ENCODE measurements at regions not wholly inside any gene's neighbourhood (a gene's known extent, or its start where the extent isn't known, plus 50 kb on each side); places are given as distances from the start of the nearest gene placed in this dataset.
"Not testable (repeated sequence)": the region's sequence is repeated elsewhere in the genome, so short reads cannot be mapped to it uniquely, and the experiment has no call there.

DNA sequence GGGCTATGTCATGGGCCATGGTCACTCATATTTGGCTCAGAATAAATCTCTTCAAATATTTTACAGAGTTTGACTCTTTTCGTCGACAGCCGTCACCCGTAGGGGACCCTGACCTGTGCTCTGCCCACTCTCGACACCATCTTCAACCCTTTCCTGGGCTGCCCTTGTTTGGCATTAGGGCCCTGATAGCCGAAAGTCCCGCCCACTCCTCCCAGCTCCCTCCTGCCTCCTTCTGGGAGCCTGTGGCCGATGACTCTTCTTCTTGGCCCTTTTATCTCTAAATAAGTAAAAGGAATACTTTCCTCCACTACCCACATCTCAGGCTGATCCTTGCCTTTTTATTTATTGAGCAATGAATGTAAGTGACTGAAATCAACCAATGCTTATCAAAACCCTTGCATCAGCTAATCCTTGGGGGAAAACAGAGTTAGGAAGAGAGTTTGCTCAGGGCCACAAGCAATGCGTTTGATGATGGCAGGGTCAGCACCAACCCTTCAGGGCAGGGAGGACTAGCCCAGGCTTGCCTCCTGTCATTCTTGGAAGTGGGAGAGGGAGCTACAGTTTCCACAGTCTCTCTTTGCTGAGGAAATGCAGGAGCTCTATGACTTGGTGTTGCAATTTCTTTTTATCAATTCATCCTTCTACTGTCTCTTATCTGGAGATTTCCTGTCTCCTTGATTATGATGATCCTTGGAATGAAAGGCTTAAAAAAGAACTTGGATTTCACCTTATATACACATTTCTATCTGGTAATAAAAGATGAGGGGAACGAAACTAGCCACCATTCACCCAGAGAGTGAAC is 218.2 kb upstream of the PODXL start:
- DNase-seq = no peak

DNA sequence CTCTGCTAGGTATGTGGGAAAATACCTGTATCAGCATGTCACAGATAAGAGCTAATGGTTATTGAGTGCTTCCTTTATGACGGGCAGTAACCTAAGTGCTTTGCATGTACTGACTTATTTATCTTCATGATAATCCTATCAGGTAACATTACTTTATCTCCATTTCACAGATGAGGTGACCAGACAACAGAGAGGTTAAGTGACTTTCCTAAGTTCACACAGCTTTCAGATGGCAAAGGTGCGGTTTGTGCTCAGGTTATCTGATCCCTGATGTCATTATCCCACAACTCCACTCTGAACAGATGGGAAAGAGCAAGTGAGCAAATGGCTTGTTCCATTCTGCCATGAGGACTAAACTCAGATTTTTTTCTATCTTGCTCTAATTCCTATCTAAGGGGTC is 217.0 kb upstream of the PODXL start:
- DNase-seq = no peak

DNA sequence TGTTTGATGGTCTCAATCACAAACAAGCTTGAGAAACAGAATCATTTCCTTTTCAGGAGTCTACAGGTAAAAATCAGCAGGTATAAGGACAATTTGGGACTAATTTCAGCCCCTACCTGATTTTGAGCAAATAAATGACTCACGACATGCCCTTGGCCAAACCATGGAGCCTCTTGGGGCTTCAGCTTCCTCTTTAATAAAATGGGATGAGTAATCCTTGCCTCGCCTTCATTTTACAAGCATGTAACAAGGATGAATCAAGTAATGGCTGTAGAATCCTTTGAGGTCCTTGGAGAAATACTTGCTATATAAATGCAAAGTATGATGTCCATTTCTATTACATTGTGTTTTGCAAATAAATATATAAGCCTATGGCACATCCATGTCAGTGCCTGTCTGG is 212.8 kb upstream of the PODXL start:
- DNase-seq = no peak

DNA sequence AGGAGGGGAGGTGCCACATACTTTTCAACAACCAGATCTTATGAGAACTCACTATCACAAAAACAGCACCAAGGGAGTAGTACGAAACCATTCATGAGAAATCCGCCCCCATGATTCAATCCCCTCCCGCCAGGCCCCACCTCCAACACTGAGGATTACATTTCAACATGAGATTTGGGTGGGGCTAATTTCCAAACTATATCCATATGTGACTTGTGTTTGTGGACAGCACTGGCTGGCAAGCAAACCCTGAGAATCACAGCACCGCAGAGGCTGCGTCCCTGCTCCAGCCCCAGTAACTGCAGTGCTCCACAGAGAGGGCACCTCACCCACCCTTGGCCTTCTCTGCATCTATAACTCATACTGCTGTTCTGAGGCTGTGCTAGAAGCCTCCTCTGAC is 211.2 kb upstream of the PODXL start:
- no peak for DNase-seq

DNA sequence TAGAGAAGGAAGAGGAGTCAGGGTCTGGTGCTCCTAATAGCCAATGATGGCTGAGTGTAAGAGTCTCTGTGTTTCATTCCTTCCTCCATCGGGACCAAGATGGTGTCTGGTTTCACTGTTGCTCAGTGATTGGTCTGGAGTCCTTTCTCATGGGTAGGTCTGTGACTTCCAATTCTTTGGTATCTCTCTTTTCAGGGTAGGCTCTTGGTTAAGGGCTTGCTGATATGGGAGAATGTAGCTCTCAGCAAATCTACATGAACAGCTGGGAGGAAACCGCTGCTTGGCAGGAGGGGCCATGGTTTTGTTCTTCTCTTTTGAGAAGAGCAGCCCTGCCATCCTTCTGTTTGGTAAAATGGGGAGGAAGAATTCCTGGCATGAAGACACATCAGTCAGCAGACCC is 209.1 kb upstream of the PODXL start:
- no peak for DNase-seq

DNA sequence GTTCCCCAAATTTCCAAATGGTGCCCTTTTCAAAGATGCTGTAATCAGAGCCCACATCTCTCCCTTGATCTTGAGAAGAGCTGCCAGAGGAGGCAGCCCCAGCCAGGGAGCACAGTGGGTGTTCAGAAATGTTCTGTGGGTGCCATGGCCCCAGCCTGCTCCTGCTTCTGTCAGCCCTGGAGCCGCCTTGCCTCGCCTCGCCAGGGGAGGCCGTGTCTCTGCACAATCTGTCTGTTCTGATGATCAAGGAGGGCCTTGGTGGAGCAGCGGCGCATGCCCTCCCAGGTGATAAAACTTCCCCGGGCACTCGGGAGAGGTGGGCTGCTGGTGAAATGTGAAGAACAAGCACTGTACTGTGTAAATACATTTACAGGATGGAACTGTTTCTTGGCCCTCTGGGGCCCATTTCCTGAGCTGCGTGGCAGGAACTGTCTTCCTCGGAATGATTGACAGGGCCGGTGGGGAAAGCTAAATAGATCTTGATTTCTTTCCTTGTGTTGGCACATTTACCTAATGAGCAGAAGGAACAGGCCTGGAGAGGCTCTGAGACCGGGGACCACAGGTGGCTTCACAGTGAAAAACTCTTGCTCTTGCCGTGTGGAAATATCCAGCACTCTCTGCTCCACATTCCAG is 207.8 kb upstream of the PODXL start:
- no peak for DNase-seq

DNA sequence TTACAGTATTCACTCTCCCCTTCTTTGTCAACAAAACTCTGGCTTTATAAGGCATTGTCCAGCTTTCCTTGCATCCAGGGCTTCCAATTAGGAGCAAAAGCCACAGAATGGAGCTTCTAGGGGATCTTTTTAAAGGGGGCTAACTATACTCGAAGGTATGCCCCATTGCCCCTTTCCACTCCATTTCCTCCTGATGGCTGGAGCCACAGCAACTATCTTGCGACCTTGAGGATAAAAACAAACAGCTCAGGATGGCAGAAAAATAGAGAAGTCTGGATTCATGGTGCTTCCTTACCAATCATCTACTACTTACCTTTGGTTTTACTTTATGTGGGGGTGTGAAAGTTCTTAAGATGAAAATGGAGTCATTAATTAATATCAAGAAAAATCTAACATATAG is 206.3 kb upstream of the PODXL start:
- no peak for DNase-seq

DNA sequence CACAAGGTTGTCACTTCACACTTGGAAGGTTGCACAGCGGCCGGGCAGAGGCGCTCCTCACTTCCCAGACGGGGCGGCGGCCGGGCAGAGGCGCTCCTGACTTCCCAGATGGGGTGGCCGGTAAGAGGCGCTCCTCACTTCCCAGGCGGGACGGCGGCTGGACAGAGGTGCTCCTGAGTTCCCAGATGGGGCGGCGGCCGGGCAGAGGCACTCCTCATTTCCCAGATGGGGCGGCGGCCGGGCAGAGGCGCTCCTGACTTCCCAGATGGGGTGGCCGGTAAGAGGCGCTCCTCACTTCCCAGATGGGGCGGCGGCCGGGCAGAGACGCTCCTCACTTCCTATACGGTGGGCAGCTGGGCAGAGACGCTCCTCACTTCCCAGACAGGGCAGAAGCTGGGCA is 199.4 kb upstream of the PODXL start:
- DNase-seq = not testable (repeated sequence)

DNA sequence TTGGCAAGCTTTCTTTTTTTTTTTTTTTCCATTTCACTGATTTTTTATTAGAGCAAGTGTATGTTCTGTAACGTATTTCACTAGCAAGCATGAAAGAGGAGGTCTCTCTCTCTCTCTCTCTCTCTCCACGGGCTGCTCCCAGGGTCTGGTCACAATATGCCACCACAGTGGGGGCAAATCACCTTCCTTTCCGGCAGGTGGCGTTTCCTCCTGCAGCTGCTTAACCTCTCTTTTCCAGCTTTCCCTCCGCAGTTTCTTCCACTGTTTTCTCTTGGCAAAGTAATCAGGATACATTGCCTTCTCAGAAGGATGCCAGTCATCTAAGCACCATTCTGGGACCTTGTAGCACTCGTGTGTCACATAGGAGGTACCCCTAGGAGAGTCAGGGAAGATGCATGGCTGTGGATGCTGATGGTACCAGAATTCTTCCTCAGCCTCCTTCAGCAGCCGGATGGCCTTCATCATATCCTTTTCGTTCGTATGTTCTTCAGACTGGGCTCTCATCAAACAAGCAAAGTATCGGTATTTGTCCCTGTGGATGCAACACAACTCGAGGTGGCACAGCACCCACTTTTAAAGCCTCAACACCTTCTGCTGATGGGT is 197.3 kb upstream of the PODXL start:
- no peak for DNase-seq

DNA sequence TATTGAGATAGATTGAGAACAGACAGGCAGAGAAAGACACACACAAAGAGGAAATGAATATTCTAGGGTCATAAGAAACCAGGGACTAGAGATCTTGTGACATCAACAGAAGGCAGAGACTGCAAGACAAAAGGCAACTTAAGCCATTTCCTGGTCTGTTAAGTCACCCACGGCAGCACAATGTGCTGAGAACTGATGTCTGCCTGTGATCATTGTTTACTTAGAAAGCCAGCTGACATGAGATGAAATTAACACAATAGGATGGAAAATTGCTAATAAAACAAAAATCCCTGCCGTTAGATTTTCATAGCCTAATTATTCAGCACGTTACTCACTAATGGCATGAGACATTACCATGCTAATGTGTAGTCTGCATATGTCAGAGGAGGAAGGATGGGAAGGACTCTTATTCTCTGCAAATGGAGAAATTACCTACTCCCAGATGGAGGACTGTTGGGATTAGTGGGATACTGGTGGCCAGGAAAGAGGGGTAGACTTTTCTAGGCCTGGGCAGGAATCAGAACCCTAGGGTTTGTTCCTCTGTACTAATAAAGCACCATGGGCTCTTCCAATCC is 191.3 kb upstream of the PODXL start:
- DNase-seq = no peak

DNA sequence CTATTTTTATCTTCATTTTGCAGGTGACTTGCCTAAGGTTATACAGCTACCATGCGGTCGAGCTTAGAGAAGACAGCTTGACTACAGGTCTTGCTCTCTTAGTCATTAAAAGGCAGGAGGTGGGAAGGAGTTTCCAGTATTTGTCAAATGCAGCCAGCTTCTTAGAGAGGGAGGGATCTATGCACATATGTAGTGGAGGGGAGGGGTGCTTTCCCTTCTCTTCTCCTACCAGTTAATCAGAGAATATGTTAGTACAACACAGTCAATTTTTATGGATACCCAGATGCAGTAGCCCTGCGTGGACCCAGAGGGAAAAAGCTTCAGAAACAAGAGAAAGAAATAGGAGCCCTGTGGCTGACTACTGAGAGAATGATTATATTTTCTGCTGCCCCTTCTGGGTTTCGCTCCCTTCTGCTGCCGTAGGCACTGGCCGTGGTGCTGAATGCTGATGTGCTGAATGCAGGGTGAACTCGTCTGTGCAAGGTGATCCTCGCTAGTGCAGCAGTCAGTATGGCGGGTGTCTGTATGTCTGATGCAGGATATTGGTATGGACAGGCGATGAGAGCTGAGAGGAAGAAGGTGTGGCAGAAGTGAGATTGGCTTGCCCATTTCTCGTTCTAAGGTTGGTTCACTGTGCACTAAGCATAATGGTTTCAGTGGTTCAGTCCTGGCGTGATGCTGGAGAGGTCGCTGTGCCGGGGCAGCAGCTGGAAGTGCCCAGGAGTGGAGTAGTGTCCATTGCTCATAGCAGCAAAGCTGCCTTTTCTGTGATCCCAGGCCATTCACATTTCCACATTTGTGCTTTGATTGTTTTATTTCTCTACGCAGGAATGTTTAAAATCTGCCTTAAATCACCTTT is 189.2 kb upstream of the PODXL start:
- DNase-seq = no peak

DNA sequence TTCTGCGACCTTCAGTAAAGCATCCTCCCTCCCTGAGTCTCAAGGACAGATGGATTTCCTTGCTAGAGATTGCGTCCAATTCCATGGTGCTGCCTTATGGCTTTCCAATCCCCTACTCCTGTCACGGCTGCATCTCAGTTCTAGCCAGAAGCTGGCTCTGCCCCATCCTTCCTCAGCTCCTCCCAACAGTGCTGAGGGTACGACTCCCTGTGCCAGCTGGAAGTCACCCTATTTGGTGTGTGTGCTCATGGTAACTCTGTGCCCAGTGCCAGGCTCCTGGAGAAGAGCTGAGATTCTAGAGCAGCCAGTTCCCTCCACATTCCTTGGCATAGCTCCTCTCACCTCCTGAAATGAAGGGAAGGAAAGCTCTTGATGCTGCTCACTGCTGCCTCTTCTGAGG is 185.0 kb upstream of the PODXL start:
- DNase-seq = no peak

DNA sequence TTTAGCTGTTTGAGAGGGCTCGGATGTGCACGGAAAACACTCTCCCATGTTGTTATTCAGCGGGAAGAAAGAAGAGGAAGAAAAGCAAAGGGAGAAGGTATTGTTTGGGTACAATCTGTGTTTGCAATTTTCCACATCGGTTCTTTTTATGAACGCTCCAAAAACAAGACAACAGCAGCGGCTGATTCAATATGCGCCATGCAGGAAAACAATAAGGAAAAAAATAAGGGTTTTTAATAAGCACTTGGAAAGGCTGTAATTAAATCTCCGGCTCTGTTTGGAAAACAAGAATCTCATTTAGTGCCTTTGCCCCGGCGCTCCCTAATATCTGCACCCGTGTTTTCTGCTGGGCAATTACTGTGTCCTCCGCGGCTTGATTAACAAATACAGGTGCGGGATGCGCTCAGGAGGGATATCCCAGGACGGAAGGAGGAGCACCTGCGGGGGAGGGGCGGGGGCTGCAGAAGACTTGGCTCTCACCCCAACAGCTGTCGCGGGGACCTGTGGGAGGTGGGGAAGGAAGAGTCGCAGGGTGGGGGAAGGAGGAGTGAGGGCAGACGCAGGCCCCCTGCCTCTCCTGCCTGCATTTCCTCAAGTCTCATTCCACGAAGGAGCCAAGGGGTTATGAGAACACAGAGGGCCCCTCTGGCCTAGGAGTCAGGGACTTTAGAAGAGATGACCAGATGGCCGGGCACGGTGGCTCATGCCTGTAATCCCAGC is 181.5 kb upstream of the PODXL start:
- DNase-seq = no peak

DNA sequence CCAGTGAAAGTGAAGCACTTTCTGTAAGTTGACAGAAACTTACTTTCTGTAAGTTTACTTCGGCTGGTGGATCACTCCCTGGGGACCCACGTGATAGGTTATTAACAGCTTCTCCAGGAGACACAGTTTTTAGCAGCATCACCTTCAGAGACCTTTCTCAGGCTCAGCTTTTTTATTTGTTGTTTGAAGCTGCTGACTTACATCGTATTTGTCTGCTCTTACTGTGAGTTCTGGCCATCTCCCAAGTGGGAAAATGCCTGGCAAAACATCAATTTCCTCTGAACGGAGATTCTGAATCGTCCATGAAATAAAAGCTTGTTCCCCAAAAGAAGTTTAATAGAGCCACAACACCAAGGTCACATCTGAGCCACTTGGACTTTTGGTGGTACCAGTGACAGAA is 178.7 kb upstream of the PODXL start:
- no peak for DNase-seq

DNA sequence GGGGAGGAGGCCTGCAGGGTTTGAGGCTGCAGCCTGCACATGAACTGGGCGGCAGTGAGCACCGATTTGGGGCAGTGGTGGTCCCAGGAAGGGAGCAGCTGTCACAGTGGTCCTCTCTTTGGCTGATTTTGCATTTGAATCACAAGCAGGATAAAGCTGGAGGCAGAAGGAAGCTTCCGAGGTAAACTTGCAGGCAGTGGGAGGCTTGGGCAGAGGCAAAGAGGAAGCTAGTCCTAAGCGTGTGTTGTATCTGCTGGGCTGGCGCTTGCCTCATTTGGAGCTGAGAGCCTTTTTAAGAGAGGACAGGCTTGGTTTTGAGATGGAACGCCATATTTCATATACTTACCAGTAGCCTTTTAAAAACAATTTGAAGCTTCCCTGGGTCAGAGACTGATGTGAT is 177.2 kb upstream of the PODXL start:
- no peak for DNase-seq

DNA sequence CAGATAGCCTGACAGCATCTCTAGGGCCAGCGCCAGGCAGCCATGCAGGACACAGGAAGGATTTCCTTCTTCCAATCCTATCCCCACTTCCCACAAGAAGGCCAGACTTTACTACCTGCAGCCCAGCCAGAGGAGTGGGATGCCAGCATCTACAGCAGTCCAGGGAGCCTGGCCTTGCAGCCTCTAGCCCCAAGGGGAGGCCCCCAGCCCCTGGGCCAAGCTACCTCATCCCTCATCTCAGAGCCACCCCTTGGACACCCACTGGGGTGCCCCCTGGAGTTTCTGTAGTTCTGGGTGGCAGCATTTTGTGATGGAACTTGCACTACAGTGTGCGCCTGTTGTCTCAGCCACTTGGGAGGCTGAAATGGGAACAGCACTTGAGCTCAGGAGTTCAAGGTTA is 170.8 kb upstream of the PODXL start:
- no peak for DNase-seq

DNA sequence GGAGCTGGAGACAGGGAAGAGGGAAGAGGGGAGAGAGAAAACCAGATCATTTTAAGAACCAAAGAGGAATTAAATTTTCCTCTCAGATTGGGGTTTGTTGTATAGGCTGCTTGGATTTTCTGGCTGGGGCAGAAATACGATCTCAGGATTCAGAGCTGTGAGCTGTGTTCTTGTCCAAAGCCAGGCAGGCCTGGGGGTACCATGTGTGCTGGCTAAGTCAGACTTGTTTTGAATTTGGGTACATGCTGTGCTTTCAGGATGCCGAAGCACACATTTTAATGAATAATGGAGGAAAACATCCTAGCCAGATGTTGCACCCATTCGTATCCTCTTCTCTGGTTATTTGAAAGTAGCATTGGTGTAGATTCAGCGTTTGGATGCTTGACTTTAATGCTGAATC is 170.3 kb upstream of the PODXL start:
- no peak for DNase-seq

DNA sequence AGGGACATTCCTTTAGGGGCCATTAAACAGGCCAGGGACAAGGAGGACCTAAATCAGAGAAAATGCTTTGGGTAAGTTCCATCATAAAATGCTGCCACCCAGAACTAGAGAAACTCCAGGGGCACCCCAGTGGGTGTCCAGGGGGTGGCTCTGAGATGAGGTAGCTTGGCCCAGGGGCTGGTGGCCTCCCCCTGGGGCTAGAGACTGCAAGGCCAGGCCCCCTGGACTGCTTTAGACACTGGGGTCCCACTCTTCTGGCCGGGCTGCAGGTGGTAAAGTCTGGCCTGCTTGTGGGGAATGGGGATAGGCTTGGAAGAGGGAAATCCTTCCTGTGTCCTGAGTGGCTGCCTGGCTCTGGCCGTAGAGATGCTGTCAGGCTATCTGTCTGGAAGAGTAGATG is 169.6 kb upstream of the PODXL start:
- DNase-seq = no peak

DNA sequence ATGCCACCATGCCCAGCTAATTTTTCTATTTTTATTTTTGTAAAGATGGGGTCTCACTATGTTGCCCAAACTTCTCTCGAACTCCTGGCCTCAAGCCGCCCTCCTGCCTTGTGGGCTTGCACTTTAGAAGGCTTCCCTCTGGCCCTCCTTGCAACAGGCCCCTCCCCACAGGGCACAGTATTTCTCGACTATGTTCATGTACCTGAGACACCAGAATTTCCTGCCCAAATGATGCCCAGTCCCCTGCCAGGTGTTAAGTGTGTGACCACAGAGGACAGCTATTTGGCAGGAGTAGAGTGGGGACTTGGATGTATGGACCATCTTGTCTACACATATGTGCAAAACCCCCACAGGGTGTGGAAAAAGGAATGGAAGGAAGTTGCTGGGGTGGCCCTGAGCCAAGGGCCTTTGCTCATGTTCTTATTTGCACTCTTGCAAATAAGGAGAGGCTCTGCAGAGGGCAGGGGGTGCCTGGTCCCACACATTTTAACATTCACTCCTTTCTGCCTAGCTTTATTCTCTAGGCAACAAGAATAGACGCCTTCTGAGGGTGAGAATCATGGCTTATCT is 168.4 kb upstream of the PODXL start:
- no peak for DNase-seq

DNA sequence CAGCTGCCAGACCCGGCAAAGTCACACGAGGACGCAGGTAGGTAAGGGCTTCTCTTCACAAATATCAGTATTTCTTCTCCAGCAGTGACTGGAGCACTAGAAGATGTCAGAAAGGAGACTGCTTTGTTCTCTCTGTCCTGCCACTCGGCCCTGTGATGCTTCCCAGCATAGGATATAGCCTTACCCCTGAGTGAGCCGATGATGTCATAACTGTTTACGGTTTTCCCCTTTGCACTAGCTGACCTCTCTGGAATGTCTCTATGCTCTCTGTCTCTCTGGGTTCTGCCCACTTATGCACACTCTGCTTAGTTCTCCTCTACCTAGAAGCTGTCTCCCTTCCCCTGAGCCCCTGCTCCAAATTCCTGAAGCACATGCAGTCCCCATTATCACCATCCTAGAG is 167.5 kb upstream of the PODXL start:
- DNase-seq = no peak

DNA sequence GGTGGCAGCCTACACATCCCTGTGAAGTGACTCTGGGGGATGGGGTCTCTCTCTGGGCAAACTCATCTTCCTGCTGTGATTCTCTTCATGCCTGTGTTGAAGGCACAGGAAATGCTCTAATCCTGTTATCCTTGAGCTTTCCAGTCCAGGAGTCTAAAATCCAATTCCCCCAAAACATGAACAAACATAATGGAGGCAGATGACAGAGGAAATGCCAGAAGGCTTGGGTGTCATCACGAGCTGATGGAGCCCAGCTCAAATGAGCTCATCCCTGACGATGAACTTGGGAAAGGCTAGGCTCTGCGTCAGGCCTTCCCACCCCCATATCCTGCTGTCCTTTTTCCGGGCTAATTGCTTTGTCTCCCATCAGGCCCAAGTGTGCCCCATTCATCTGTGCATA is 165.9 kb upstream of the PODXL start:
- no peak for DNase-seq

DNA sequence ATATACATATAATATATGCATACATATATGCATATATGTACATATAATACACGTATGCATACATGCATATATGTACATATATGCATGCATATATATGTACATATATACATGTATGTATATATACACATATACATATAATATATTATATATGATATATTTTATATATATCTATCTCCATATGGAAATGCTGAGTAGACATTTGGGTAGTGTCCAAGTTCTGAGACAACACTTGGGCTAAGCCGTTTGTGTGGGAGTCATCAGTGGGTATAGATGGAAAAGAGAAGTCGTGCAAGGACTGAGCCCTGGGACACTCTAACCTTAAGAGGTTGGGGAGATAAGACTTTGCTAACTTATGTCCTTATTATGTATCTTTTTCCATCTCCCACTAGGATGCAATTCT is 165.2 kb upstream of the PODXL start:
- DNase-seq = no peak

Data from CD4-positive, alpha-beta T cell treated with Interleukin-17A for 4 hours (primary cell).